ENCODE measurements at regions not wholly inside any gene's neighbourhood (a gene's known extent, or its start where the extent isn't known, plus 50 kb on each side); places are given as distances from the start of the nearest gene placed in this dataset.

- no peak for FAIRE-seq
- Histone ChIP-seq H3K36me3 (ENCODE audit: control insufficient read depth in 2 of 2, extremely low read depth in 1 of 2, insufficient read depth in 2 of 2, low read length in 2 of 2) (no peaks in the 10 kb centered on the region), H4K20me1 (replicated peaks; ENCODE audit: control insufficient read depth, extremely low read depth, insufficient read depth, low read length) (no peaks in the 10 kb centered on the region), H3K9ac (replicated peaks; ENCODE audit: extremely low read depth, insufficient read depth, low read length) (no peak overlapping the region), H3K4me2 (ENCODE audit: insufficient read depth, low read length) (no peak overlapping the region), H3K79me2 (ENCODE audit: control insufficient read depth, insufficient read depth, low read length) (no peaks in the 10 kb centered on the region), H3K27ac (ENCODE audit: insufficient read depth, low read depth, low read length) (no peak overlapping the region), H3K27me3 (ENCODE audit: control insufficient read depth in 2 of 2, insufficient read depth in 2 of 2, low read length in 2 of 2) (peaks cover 0 to 1% of the 10 kb centered on the region in 2 experiments), H3K4me3 (replicated peaks in 1 of 3; ENCODE audit: insufficient read depth in 1 of 3, low read depth in 1 of 3, low read length in 3 of 3) (no peak overlapping the region), H3K9me3 (replicated peaks; ENCODE audit: control insufficient read depth, insufficient read depth, low read length) (no peaks in the 10 kb centered on the region), H3K4me1 (ENCODE audit: control insufficient read depth, extremely low read depth, insufficient read depth, low read length) (no peaks in the 10 kb centered on the region), H3K9me1 (replicated peaks; ENCODE audit: control insufficient read depth, extremely low read depth, insufficient read depth, low read length) (no peaks in the 10 kb centered on the region), H2AFZ (ENCODE audit: low read depth, low read length) (no peak overlapping the region)
- TF ChIP-seq POLR2A (IDR thresholded peaks at IDR 0.05; ENCODE audit: low read depth, low read length) (no peak), MYC (IDR thresholded peaks at IDR 0.05; ENCODE audit: low read depth, low read length) (no peak), GATA2 (IDR thresholded peaks at IDR 0.05; ENCODE audit: insufficient read depth, insufficient read length, low read depth, low read length) (no peak), JUN (IDR thresholded peaks at IDR 0.05; ENCODE audit: borderline replicate concordance, insufficient read depth, insufficient read length, low read depth) (no peak), MAX (IDR thresholded peaks at IDR 0.05; ENCODE audit: insufficient read depth, insufficient read length) (no peak), FOS (IDR thresholded peaks at IDR 0.05; ENCODE audit: borderline replicate concordance, insufficient read depth, low read length) (no peak), EZH2 (IDR thresholded peaks at IDR 0.05; ENCODE audit: borderline replicate concordance, low read depth, low read length, severe bottlenecking) (no peak), POLR2AphosphoS5 (IDR thresholded peaks at IDR 0.05; ENCODE audit: insufficient read depth, low read depth, low read length) (no peak), CTCF (IDR thresholded peaks at IDR 0.05; ENCODE audit: extremely low read depth in 1 of 2, insufficient read depth in 1 of 2, low read depth in 1 of 2, low read length in 2 of 2) (no peak)
- dilution Hi-C loops (cut with MboI; ENCODE audit: extremely low pct_ligation_motif_present, low sequenced_read_pairs): no loop called here
- no peak for DNase-seq (ENCODE audit: low read depth, low spot score)
- POLR2A ChIA-PET: no interaction called here
- no TSS peak for BruUV-seq (replicated peaks)
- CTCF ChIA-PET: interaction anchor here (0.7 kb wide), 1 partner anchor 332 kb away, joined by 3 read pairs; no protein-coding TSS in a partner anchor
- intact Hi-C loops (cut with micrococcal nuclease): no loop called here
These were observed 70.9 kb upstream of the STOX2 start for GRCh38 chr4:183834252-183834651.
